ENCODE measurements at regions not wholly inside any gene's neighbourhood (a gene's known extent, or its start where the extent isn't known, plus 50 kb on each side); places are given as distances from the start of the nearest gene placed in this dataset.

GRCh38 chr2:4718777-4719176 lies 973.4 kb upstream of the SOX11 start:
- TF ChIP-seq CTCF (conservative IDR thresholded peaks at IDR 0.05; ENCODE audit: low read length) = no peak
- no peak for TF ChIP-seq EZH2phosphoT487 (IDR thresholded peaks at IDR 0.05; ENCODE audit: borderline replicate concordance)
